ENCODE measurements at regions not wholly inside any gene's neighbourhood (a gene's known extent, or its start where the extent isn't known, plus 50 kb on each side); places are given as distances from the start of the nearest gene placed in this dataset.

DNA sequence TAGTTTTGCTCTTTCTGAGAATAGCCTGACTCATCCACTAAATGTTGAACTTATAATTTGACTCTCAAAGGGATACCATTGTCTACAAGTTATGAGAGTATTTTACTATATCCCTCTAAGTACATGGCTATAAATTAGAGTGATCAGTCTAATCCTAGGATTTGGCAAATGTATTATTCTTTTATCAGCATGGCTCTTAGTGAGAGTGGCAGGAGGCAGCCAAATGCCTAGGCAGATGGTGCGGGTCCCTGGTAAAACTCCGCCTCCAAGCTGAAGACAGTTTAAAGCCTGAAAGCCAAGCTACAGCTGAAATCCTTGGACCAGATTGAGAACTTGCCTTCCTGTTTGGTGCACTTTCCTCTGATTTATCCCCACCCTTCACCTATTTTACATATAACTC lies 631.8 kb downstream of the SQOR start:
- Histone ChIP-seq H3K27ac (no peak overlapping the region), H3K4me1 (no peaks in the 10 kb centered on the region), H3K4me2 (no peak overlapping the region), H3K9me3 (no peaks in the 10 kb centered on the region), H3K4me3 (no peak overlapping the region)
- CTCF ChIA-PET, result no interaction called here
- FAIRE-seq, result no peak
- POLR2A ChIA-PET, result no interaction called here
- WGBS (ENCODE audit: missing lambda C conversion rate), result 88% methylated on average over 2 of the region's 2 CpGs
- no peak for ATAC-seq
- no peak for TF ChIP-seq GATA3 (IDR thresholded peaks at IDR 0.05; ENCODE audit: borderline replicate concordance)
- TF ChIP-seq, protein P1, sequence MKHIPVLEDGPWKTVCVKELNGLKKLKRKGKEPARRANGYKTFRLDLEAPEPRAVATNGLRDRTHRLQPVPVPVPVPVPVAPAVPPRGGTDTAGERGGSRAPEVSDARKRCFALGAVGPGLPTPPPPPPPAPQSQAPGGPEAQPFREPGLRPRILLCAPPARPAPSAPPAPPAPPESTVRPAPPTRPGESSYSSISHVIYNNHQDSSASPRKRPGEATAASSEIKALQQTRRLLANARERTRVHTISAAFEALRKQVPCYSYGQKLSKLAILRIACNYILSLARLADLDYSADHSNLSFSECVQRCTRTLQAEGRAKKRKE (CRISPR knock-in tag; IDR thresholded peaks at IDR 0.05; ENCODE audit: low read depth), result no peak
- TF ChIP-seq MYC (IDR thresholded peaks at IDR 0.05; ENCODE audit: borderline replicate concordance, low read length), result no peak
- no peak for TF ChIP-seq POLR2AphosphoS2 (conservative IDR thresholded peaks at IDR 0.05; ENCODE audit: low read length)
- no peak for TF ChIP-seq TFCP2L1 (CRISPR knock-in tag; IDR thresholded peaks at IDR 0.05)
- no peak for TF ChIP-seq EHF (CRISPR knock-in tag; IDR thresholded peaks at IDR 0.05)
- no peak for TF ChIP-seq NPAS2 (CRISPR knock-in tag; IDR thresholded peaks at IDR 0.05; ENCODE audit: borderline replicate concordance)
- TF ChIP-seq, protein P2, sequence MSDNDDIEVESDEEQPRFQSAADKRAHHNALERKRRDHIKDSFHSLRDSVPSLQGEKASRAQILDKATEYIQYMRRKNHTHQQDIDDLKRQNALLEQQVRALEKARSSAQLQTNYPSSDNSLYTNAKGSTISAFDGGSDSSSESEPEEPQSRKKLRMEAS (IDR thresholded peaks at IDR 0.05), result no peak
- TF ChIP-seq RCOR1 (IDR thresholded peaks at IDR 0.05; ENCODE audit: low read depth, low read length), result no peak
- no peak for TF ChIP-seq CHD4 (IDR thresholded peaks at IDR 0.05; ENCODE audit: borderline replicate concordance)
- no peak for TF ChIP-seq CBX2 (IDR thresholded peaks at IDR 0.05; ENCODE audit: borderline replicate concordance, low read depth)
- TF ChIP-seq BHLHE40 (IDR thresholded peaks at IDR 0.05; ENCODE audit: low read depth, low read length), result no peak
- no peak for TF ChIP-seq NR3C1 (IDR thresholded peaks at IDR 0.05)
- no peak for TF ChIP-seq HEYL (CRISPR knock-in tag; IDR thresholded peaks at IDR 0.05)
- TF ChIP-seq POLR2A (IDR thresholded peaks at IDR 0.05; ENCODE audit: low read length), result no peak
- no peak for TF ChIP-seq SREBF2 (IDR thresholded peaks at IDR 0.05)
- TF ChIP-seq EHMT2 (IDR thresholded peaks at IDR 0.05; ENCODE audit: low read depth), result no peak
- no peak for DNase-seq (ENCODE audit: low read depth in 1 of 2, low spot score in 1 of 2)

DNA sequence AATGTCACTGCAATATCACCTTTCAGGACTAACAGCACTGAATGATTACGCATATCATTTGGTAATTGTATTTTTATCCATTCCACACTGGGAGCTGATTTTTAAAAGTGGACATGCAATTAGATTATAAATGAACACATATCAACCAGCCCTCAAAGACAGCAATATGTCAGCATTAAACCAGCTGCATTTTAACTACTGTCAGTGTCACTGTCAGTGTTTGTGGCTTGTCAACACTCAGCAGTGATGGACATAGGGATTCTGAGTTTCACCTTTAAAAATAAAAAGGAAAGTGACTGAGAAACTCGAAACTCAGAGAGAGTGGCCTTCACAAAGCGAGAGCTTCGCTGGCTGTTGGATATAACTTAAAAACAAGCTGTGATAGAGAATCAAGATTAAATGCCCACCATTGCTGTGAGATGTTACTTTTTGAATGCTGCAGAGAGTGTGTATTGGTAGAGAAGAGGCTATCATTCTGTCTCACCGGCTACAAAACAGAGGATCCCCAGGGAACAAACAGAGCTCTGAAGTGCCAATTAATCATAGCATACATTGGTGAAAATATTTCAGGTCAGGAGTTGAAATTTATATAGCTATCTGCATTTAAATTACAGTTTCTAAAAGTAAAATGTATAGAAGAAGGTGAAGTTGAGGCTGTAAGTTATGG lies 635.8 kb downstream of the SQOR start:
- no peak overlapping the region for H3K27ac ChIP-seq
- no peak overlapping the region for H3K4me2 ChIP-seq
- TF ChIP-seq CBX8 (IDR thresholded peaks at IDR 0.05) (no peak), ZSCAN20 (CRISPR knock-in tag; IDR thresholded peaks at IDR 0.05) (no peak)
- CTCF ChIA-PET, result interaction anchor here (1.1 kb wide), 1 partner anchor 11 kb away, joined by 3 read pairs; no protein-coding TSS in a partner anchor
- WGBS (ENCODE audit: missing lambda C conversion rate), result 13% methylated on average over 5 of the region's 5 CpGs
- POLR2A ChIA-PET, result no interaction called here
- ATAC-seq, result no peak
- no peak for DNase-seq (ENCODE audit: low read depth in 1 of 2, low spot score in 1 of 2)
- no peak overlapping the region for H3K4me3 ChIP-seq
- no peaks in the 10 kb centered on the region for H3K9me3 ChIP-seq
- no peaks in the 10 kb centered on the region for H3K4me1 ChIP-seq
- no peak for FAIRE-seq

DNA sequence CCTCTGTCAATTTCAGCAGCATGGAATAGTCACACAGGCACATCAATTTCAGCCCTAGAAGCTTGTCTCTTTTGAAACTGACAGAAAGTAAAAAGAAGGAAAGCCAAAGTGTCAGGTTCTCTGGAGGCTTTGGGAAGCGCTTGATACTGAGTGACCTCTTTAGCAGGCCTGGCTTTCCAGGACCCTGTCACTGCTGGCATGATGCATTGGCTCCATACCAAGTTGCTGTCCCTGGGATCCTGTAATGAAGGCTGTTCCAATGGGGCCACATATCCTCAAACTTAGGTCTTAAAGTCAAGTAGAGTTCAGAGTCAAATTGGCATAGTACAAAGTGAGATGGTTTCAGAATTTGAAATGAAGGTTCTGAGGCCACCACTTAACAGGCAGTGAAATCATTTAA lies 640.9 kb downstream of the SQOR start:
- Histone ChIP-seq H3K4me3 (no peak overlapping the region), H3K4me2 (no peak overlapping the region), H3K27ac (no peak overlapping the region), H3K4me1 (no peaks in the 10 kb centered on the region), H3K9me3 (no peaks in the 10 kb centered on the region)
- no peak for DNase-seq (ENCODE audit: low read depth in 1 of 2, low spot score in 1 of 2)
- no peak for ATAC-seq
- WGBS (ENCODE audit: missing lambda C conversion rate), result 0% methylated on average over 1 of the region's 1 CpG
- FAIRE-seq, result no peak
- CTCF ChIA-PET, result no interaction called here
- POLR2A ChIA-PET, result no interaction called here
- TF ChIP-seq CHD4 (IDR thresholded peaks at IDR 0.05; ENCODE audit: borderline replicate concordance), result no peak
- TF ChIP-seq, protein P3, sequence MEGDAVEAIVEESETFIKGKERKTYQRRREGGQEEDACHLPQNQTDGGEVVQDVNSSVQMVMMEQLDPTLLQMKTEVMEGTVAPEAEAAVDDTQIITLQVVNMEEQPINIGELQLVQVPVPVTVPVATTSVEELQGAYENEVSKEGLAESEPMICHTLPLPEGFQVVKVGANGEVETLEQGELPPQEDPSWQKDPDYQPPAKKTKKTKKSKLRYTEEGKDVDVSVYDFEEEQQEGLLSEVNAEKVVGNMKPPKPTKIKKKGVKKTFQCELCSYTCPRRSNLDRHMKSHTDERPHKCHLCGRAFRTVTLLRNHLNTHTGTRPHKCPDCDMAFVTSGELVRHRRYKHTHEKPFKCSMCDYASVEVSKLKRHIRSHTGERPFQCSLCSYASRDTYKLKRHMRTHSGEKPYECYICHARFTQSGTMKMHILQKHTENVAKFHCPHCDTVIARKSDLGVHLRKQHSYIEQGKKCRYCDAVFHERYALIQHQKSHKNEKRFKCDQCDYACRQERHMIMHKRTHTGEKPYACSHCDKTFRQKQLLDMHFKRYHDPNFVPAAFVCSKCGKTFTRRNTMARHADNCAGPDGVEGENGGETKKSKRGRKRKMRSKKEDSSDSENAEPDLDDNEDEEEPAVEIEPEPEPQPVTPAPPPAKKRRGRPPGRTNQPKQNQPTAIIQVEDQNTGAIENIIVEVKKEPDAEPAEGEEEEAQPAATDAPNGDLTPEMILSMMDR (IDR thresholded peaks at IDR 0.05), result no peak
- TF ChIP-seq, protein P4, sequence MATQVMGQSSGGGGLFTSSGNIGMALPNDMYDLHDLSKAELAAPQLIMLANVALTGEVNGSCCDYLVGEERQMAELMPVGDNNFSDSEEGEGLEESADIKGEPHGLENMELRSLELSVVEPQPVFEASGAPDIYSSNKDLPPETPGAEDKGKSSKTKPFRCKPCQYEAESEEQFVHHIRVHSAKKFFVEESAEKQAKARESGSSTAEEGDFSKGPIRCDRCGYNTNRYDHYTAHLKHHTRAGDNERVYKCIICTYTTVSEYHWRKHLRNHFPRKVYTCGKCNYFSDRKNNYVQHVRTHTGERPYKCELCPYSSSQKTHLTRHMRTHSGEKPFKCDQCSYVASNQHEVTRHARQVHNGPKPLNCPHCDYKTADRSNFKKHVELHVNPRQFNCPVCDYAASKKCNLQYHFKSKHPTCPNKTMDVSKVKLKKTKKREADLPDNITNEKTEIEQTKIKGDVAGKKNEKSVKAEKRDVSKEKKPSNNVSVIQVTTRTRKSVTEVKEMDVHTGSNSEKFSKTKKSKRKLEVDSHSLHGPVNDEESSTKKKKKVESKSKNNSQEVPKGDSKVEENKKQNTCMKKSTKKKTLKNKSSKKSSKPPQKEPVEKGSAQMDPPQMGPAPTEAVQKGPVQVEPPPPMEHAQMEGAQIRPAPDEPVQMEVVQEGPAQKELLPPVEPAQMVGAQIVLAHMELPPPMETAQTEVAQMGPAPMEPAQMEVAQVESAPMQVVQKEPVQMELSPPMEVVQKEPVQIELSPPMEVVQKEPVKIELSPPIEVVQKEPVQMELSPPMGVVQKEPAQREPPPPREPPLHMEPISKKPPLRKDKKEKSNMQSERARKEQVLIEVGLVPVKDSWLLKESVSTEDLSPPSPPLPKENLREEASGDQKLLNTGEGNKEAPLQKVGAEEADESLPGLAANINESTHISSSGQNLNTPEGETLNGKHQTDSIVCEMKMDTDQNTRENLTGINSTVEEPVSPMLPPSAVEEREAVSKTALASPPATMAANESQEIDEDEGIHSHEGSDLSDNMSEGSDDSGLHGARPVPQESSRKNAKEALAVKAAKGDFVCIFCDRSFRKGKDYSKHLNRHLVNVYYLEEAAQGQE (IDR thresholded peaks at IDR 0.05), result no peak
- no peak for TF ChIP-seq SMC3 (IDR thresholded peaks at IDR 0.05)
- no peak for TF ChIP-seq MYC (IDR thresholded peaks at IDR 0.05; ENCODE audit: borderline replicate concordance, low read length)
- TF ChIP-seq JUNB (IDR thresholded peaks at IDR 0.05), result no peak
- TF ChIP-seq HDAC2 (IDR thresholded peaks at IDR 0.05), result no peak
- no peak for TF ChIP-seq HOXB13 (CRISPR knock-in tag; IDR thresholded peaks at IDR 0.05; ENCODE audit: low read depth)
- no peak for TF ChIP-seq RCOR1 (IDR thresholded peaks at IDR 0.05; ENCODE audit: low read depth, low read length)
- TF ChIP-seq ESRRA (IDR thresholded peaks at IDR 0.05; ENCODE audit: borderline replicate concordance, low read length), result no peak
- no peak for TF ChIP-seq KDM5A (IDR thresholded peaks at IDR 0.05)
- TF ChIP-seq FOSL2 (IDR thresholded peaks at IDR 0.05), result no peak
- TF ChIP-seq FOSL2 (CRISPR knock-in tag; IDR thresholded peaks at IDR 0.05), result no peak
- TF ChIP-seq RNF2 (IDR thresholded peaks at IDR 0.05; ENCODE audit: borderline replicate concordance, low read depth), result no peak
- TF ChIP-seq ZFP36 (IDR thresholded peaks at IDR 0.05; ENCODE audit: borderline replicate concordance, partially characterized antibody), result no peak
- TF ChIP-seq CEBPB (IDR thresholded peaks at IDR 0.05), result no peak

All from A549 (cell line).